Fibroblast of skin of left biceps (primary cell): ENCODE measurements at regions not wholly inside any gene's neighbourhood (a gene's known extent, or its start where the extent isn't known, plus 50 kb on each side); places are given as distances from the start of the nearest gene placed in this dataset.

Source experiments
- DNase-seq, 2 experiments: peaks; one replicate each; pipeline ENCODE4 v3.0.0-alpha.2; 2013; ENCODE audit warnings: low read depth in 2 of 2

GRCh38 chr13:82698941-82699340 is 1183.3 kb downstream of the SLITRK1 start:
- no peak for DNase-seq

DNA sequence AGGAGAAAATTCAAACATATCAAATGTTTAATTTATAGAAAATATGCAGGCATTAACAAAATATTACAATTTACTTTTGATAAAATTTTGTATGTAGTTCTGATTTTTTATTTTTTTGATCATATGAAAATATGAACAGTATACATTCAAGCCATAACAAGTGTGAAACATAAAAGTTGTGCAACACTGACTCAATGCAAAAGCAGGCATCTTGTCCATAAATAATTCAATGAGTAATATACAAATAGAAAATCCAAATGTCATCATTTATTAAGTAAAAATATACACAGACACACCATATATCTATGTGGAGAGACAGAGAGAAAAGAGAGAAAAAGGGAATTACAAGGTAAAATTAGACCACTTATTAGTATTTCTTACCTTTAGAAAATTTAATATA is 1183.9 kb downstream of the SLITRK1 start:
- no peak for DNase-seq

GRCh38 chr13:82693607-82694006 is 1188.7 kb downstream of the SLITRK1 start:
- no peak for DNase-seq

DNA sequence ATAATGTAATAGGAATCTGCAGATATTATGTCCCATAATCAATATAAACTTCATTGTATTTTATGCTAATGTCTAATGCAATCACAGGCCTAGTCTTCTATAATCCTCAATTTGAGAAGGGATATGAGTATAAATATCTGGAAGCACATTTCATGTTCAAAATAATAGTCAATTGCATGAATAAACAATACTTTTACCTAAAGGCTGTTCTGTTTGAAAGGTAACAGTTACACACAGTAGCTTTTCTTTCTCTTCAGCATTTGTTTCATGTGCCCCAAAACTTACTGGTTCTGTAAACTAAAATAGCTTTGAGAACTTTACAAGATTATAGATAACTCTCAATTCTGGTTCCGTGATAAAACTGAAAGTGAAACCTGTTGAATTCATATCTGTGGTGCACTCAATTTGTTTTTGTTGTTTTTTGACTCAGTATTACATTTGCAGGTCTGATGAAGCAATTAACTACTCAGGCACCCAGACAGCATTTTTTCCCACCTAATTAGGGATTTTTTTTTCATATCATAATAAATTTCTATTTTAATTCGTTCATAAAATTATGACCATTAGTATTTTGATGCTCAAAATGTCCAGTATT is 1193.8 kb downstream of the SLITRK1 start:
- DNase-seq: no peak

GRCh38 chr13:82687884-82688283 is 1194.4 kb downstream of the SLITRK1 start:
- no peak for DNase-seq

DNA sequence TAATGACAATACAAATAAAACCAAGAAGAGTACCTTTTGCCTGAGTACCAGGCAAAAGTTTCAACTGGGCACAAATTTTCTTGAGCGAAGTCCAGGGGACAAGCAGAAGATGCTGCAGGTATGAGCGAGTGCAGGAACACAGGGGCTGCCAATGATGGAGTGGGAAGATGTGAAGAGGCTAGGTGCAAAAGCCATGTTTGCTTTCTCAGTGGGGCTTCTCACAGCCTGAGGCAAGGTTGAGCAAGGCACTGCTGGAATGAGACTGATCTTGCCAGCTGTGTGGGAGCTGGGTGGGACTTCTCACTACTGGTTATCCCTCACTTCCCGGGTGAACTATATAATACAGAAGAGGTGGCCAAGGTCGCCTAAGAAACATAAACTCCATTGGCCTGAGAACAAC is 1200.7 kb downstream of the SLITRK1 start:
- DNase-seq: no peak

DNA sequence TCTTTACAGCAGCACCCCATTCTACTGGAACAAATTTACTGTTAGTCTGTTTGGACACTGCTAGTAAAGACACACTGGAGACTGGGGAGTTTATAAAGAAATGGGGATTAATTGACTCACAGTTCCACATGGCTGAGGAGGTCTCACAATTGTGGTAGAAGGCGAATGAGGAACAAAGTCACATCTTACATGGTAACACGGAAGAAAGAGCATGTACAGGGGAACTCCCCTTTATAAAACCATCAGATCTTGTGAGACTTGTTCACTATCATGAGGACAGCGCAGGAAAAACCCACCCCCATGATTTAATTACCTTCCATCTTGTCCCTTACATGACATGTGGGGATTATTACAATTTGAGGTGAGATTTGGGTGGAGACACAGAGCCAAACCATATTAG is 1204.2 kb downstream of the SLITRK1 start:
- DNase-seq: no peak

DNA sequence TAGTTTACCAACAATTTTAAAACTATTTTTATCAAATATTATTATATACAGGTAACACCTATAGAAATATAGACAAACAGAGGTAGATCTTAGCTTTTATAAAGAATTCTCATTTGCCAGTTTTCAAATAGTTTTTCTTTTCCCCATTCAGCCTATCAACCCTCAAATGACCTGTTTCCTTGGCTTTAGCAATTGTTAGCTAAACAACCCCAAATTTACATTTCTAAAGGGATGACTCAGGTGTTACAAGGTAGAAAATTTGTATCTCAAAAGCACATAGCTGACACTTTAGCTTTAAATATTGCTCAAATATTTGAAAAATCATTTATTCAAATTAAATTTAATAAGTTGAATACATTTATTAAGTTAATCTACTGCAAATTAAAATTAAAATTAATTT is 1207.2 kb downstream of the SLITRK1 start:
- DNase-seq: no peak

GRCh38 chr13:82674546-82674945 is 1207.7 kb downstream of the SLITRK1 start:
- no peak for DNase-seq

DNA sequence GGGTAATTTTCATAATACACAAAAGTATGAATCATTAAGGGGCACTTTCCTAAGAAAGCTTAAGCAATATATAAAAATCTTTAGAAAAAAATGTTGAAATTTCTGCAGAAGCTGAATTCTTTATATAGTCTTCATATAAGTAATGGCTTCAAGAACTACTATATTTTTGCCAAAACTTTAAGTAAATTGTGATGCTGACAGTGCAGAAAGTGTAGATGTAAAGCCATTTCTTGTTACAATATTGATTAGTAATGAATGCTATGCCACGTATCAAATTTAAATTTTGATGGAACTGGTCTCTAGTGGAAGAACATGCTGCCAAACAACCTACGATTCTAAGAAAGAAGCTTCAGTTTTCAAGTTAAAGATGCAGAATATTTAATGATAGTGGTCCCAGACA is 1210.0 kb downstream of the SLITRK1 start:
- DNase-seq: no peak

GRCh38 chr13:82664183-82664582 is 1218.1 kb downstream of the SLITRK1 start:
- no peak for DNase-seq

GRCh38 chr13:82661126-82661525 is 1221.1 kb downstream of the SLITRK1 start:
- no peak for DNase-seq

DNA sequence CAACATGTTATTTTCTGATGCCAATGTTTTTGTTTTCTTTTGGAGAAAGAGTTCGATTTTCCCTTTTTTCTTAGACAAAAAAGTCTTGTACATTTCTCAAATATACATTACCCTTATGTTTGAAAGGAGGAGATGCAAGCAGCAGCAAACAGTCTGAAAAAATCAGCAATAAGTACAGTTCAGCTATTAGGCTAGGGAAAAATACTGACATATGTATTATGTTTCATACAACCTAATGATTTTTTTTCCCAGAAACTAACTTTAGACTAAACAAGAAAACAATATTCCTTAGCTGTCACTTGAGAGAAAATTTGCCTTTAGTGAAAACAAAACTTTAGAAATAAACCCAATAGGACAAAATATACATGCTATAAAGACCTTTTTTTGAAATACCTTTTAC is 1223.5 kb downstream of the SLITRK1 start:
- DNase-seq: no peak

DNA sequence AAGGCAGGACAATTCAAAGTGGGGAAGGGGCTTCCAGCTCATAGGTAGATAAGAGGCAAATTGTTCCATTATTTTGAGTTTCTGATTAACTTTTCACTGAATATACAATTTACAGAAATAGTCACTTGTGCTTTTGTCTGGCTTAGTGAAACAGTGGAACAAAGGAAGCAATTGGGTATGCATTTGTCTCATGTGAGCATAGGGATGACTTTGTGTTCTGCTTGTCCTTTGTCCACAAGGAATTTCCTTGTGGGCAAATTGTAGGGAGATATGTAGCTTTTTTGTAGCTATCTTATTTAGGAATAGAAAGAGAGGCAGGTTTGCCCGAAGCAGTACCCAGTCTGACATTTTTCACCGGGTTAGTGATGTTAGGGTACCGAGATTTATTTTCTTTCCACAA is 1224.8 kb downstream of the SLITRK1 start:
- no peak for DNase-seq

- no peak for DNase-seq
Measured at GRCh38 chr13:82654861-82655855, 1227.1 kb downstream of the SLITRK1 start.

GRCh38 chr13:82654143-82654542 is 1228.1 kb downstream of the SLITRK1 start:
- no peak for DNase-seq

DNA sequence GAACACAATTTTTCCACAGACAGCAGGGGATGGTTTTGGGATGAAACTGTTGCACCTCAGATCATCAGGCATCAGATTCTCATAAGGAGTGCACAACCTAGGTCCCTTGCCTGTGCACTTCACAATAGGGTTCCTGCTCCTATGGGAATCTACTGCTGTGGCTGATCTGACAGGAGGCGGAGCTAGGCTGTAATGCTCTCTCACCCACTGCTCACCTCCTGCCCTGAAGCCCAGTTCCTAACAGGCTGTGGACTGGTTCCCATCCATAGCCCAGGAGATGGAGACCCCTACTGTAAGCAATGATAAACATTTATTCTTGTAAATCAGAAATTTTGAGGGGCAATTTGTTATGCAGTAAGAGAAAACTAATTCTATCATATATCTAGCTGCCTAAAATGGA is 1234.7 kb downstream of the SLITRK1 start:
- DNase-seq: no peak

- DNase-seq: no peak
Measured at GRCh38 chr13:82636119-82636518, 1246.2 kb downstream of the SLITRK1 start.

- DNase-seq: no peak
Measured at GRCh38 chr13:82634946-82635345, 1247.3 kb downstream of the SLITRK1 start.

- no peak for DNase-seq
Measured at GRCh38 chr13:82627183-82627582, 1255.1 kb downstream of the SLITRK1 start.

GRCh38 chr13:82625717-82626116 is 1256.6 kb downstream of the SLITRK1 start:
- no peak for DNase-seq

- no peak for DNase-seq
Measured at GRCh38 chr13:82615043-82615442, 1267.2 kb downstream of the SLITRK1 start.

DNA sequence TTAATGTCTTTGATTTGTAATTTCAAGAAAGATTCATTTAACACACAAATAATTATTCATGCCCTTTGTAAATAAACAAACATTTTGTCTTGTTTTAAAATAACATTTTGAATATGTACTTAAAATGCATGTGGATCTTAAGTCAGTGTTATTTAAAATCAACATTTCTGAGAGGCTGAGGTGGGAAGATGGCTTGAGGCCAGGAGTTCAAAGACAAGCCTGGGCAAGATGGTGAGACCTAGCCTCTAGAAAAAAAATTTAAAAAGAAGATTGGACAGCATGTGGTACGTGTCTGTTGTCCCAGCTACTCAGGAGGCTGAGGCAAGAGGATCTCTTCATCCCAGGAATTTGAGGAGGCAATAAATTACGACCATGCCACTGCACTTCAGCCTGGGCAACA is 1268.2 kb downstream of the SLITRK1 start:
- DNase-seq: no peak
